GM12892 (cell line): ENCODE measurements at regions not wholly inside any gene's neighbourhood (a gene's known extent, or its start where the extent isn't known, plus 50 kb on each side); places are given as distances from the start of the nearest gene placed in this dataset.

ENCODE experiments used
- POLR2A ChIP-seq: IDR thresholded peaks from 2 replicates; pipeline ENCODE4 v1.6.1; 2011; ENCODE audit warnings: low read depth, low read length, control low read depth
- POLR2AphosphoS5 ChIP-seq: IDR thresholded peaks from 2 replicates; pipeline ENCODE4 v1.6.1; 2011; ENCODE audit warnings: low read depth, low read length, control low read depth
- TAF1 ChIP-seq: IDR thresholded peaks from 2 replicates; pipeline ENCODE4 v1.6.1; 2011; ENCODE audit warnings: low read depth, mild to moderate bottlenecking, control low read depth, low read length, borderline replicate concordance

DNA sequence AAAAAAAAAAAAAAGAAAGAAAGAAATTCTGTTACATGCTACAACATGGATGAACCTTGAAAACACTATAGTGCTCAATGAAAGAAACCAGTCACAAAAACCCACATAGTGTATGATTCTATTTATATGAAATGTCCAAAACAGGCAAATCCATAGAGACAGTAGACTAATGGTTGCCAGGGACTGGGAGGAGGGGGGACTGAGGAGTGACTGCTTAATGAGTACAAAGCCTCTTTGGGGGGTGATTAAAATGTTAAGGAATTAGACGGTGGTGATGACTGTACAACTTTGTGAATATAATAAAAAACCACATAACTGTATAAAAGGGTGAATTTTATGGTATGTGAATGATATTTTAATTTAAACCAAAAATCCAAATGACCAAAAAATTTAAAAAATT is 116.0 kb upstream of the GUCA2B start:
- no peak for TF ChIP-seq POLR2A
- no peak for TF ChIP-seq TAF1
- no peak for TF ChIP-seq POLR2AphosphoS5
